GM12872 (cell line): ENCODE measurements at regions not wholly inside any gene's neighbourhood (a gene's known extent, or its start where the extent isn't known, plus 50 kb on each side); places are given as distances from the start of the nearest gene placed in this dataset.

Experiments
- TF ChIP-seq, protein P1 (sequence below): IDR thresholded peaks from 3 replicates; pipeline ENCODE4 v1.5.1; 2011; ENCODE audit warnings: low read depth, mild to moderate bottlenecking, low read length, moderate library complexity; ENCODE audit not compliant: insufficient read depth

GRCh38 chr6:88476388-88476787 lies 310.2 kb upstream of the CNR1 start:
- TF ChIP-seq, protein P1, sequence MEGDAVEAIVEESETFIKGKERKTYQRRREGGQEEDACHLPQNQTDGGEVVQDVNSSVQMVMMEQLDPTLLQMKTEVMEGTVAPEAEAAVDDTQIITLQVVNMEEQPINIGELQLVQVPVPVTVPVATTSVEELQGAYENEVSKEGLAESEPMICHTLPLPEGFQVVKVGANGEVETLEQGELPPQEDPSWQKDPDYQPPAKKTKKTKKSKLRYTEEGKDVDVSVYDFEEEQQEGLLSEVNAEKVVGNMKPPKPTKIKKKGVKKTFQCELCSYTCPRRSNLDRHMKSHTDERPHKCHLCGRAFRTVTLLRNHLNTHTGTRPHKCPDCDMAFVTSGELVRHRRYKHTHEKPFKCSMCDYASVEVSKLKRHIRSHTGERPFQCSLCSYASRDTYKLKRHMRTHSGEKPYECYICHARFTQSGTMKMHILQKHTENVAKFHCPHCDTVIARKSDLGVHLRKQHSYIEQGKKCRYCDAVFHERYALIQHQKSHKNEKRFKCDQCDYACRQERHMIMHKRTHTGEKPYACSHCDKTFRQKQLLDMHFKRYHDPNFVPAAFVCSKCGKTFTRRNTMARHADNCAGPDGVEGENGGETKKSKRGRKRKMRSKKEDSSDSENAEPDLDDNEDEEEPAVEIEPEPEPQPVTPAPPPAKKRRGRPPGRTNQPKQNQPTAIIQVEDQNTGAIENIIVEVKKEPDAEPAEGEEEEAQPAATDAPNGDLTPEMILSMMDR = no peak

DNA sequence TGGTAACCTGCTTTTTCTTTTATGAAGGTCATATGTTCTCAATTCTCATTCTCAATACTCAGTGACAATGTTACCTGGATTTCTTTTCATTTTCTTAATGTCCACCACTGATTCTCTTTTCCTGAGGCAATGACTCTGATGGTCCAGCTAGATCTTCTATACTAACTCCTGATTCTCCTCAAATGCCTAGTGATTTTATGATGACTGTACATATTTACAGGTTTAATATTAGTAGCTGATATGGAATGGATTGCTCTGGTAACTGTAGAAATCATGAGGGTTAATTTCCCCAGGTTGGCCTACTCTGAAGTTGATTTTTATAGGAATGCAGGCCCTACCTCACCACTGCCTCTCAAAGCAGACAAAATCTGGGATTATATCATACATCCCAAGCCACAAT lies 308.6 kb upstream of the CNR1 start:
- TF ChIP-seq, protein P1 = no peak

DNA sequence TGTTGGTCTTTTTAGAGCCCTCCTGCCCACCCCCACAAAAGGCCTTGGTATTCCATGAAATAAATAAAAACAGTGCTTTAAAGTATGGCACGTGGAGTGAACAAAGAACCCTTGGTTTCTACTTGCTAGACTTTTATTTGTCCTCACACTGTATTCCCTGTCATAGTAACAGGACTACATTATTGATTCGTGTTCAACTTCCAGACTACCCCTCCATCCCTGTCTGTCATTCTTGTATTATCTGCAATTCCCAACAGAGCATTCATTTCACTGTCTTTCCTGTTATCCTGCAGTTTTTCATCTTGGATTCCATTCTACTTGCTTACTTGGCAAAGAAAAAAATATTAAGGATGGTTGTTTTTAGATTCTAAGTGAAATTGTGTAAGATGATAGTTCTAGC lies 307.4 kb upstream of the CNR1 start:
- TF ChIP-seq, protein P1 = no peak

GRCh38 chr6:88472851-88473525 lies 306.8 kb upstream of the CNR1 start:
- TF ChIP-seq, protein P1 = no peak

DNA sequence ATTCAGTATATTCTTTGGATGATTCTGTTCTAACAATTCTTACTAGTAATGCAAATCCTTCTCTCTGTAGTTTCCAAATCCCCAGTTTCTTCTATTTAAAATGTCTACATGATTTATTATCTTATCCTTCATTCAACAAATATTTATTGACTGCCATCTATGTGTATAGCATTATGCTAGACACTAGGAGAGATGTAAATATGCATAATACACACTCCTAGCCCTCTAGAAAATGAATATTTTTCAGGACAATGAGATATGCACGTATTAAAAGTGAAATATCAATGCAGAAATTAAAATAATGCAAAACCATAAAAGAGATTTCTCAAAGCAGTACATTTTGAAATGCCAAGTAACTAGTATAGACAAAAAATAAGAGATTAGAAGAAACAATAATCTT lies 293.5 kb upstream of the CNR1 start:
- TF ChIP-seq, protein P1 = no peak

- TF ChIP-seq, protein P1 = no peak
Observed at GRCh38 chr6:88459189-88459588, 293.0 kb upstream of the CNR1 start.

DNA sequence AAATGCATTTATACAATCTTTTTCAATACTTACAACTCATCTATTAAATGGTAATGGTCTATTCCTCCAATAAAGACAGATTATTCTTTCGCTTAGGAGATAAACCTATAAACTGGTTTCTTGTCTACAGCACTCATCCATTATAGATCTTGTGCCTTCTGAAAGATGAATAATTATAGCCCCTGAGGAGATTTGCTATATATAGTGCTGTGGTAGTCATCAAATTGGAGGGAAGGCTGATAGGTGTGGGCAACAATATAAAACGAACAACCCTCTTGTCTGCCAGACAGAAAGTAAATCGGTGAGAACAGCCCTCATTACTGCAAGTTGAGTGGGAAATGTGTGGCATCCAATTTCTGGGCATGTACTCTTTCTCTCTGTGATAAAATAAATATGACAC lies 292.5 kb upstream of the CNR1 start:
- TF ChIP-seq, protein P1 = no peak
